ENCODE measurements at regions not wholly inside any gene's neighbourhood (a gene's known extent, or its start where the extent isn't known, plus 50 kb on each side); places are given as distances from the start of the nearest gene placed in this dataset.

DNA sequence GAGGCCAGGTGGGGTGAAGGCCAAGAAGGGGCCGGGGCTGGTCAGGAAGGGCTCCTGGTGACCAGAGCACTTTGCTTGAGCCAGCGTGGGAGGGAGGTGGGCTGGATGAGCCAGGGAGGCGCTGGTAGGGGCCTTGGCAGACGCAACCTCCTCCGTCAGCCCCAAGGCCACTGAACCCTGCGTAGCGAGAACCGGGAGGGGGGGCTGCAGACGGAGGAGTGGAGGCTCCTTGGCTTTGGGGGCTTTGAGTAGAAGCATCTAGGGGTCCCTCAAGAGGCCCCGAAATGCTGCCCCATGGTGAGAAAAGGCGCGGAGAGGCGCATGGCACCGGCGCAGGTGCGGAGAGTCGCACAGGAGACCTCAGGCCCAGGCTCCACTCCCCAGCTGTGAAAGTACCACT, 1888.0 kb upstream of the CDH9 start:
- Histone ChIP-seq H3K9me3 (no peaks in the 10 kb centered on the region), H3K36me3 (no peaks in the 10 kb centered on the region), H3K27ac (no peak overlapping the region), H3K4me3 (no peak overlapping the region), H3K27me3 (no peaks in the 10 kb centered on the region), H3K4me1 (no peaks in the 10 kb centered on the region)
- TF ChIP-seq, protein P1, sequence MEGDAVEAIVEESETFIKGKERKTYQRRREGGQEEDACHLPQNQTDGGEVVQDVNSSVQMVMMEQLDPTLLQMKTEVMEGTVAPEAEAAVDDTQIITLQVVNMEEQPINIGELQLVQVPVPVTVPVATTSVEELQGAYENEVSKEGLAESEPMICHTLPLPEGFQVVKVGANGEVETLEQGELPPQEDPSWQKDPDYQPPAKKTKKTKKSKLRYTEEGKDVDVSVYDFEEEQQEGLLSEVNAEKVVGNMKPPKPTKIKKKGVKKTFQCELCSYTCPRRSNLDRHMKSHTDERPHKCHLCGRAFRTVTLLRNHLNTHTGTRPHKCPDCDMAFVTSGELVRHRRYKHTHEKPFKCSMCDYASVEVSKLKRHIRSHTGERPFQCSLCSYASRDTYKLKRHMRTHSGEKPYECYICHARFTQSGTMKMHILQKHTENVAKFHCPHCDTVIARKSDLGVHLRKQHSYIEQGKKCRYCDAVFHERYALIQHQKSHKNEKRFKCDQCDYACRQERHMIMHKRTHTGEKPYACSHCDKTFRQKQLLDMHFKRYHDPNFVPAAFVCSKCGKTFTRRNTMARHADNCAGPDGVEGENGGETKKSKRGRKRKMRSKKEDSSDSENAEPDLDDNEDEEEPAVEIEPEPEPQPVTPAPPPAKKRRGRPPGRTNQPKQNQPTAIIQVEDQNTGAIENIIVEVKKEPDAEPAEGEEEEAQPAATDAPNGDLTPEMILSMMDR (IDR thresholded peaks at IDR 0.05), result no peak
- no peak for DNase-seq (ENCODE audit: low spot score)

DNA sequence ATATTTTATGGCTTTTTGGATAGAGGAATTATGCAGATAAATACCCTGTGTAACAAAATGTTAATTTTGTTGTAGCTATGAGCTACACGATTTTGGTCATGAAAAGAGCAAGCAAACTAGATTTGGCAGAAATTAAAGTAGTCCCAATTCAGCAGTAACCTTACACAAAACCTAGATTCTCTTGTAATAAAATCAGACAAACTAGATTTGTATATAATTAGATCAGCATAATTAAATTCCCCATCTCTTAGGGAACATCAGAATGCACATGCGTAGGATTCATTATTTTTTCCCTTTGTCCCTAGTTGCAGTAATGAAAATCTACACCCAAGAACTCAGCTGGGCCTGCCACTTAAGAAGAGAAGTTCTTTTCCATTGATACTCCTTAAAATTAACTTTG, 1879.2 kb upstream of the CDH9 start:
- no peak for DNase-seq (ENCODE audit: low spot score)
- no peaks in the 10 kb centered on the region for H3K9me3 ChIP-seq
- H3K4me1 ChIP-seq, result no peaks in the 10 kb centered on the region
- no peaks in the 10 kb centered on the region for H3K27me3 ChIP-seq
- H3K36me3 ChIP-seq, result no peaks in the 10 kb centered on the region
- H3K4me3 ChIP-seq, result no peak overlapping the region
- no peak overlapping the region for H3K27ac ChIP-seq
- TF ChIP-seq, protein P1 (IDR thresholded peaks at IDR 0.05), result no peak

DNA sequence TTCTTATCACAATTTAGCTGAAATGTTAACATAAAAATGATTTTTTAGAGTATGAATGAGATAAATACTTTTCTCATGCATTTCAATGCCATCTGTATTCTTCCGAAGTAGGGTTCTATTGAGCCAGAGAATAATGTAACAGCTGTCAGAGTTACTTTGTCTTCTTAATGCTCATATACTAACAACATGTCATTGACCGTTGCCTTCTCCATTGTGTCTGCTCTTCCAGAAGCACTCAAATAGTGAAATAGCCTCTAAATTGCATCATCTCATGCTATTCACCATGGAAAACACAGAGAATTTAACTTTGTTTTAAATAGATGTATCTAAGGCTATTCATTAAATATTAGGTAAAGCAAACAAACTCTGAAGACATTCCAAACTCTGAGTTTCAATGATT, 1875.9 kb upstream of the CDH9 start:
- H3K4me3 ChIP-seq, result no peak overlapping the region
- no peaks in the 10 kb centered on the region for H3K36me3 ChIP-seq
- H3K27ac ChIP-seq, result no peak overlapping the region
- no peaks in the 10 kb centered on the region for H3K27me3 ChIP-seq
- H3K4me1 ChIP-seq, result no peaks in the 10 kb centered on the region
- TF ChIP-seq, protein P1 (IDR thresholded peaks at IDR 0.05), result no peak
- no peaks in the 10 kb centered on the region for H3K9me3 ChIP-seq
- no peak for DNase-seq (ENCODE audit: low spot score)

DNA sequence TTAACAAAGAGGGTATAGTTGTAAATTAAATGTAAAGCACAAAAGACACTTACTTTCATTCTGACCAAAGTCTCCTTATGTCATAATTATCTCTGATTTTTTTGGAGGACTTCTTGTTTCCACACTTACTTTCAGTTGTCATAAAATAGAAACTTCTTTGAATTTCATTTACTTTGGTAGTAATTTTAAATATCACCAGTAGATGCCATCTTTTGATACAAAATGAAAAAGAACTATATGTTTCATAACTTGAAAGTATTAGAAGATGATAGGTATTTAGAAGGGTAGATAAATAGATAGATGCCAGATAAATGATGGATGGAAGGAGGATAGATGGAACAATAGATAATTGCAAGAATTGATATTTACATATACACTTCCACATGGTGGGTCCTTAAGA, 1865.3 kb upstream of the CDH9 start:
- Histone ChIP-seq H3K36me3 (no peaks in the 10 kb centered on the region), H3K27me3 (no peaks in the 10 kb centered on the region), H3K4me3 (no peak overlapping the region), H3K4me1 (no peaks in the 10 kb centered on the region), H3K9me3 (no peaks in the 10 kb centered on the region), H3K27ac (no peak overlapping the region)
- DNase-seq (ENCODE audit: low spot score), result no peak
- TF ChIP-seq, protein P1 (IDR thresholded peaks at IDR 0.05), result no peak

DNA sequence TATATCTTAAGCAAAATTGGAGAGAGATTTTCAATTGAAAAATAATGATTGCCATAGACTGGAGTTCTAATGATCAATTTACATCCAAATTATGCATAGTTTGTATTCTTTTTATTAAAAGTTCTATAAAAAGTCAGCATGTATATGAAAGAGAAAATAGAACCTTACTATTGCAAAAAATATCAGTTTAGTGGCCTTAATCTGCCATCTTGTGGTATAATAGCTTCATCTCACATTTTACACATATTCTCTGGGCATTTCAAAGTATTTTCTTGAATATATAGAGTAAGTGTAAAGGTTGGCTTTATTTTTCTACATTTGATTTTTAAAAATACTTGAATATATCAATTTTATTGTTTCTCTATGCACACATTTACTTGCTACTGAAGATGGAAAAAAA, 1858.6 kb upstream of the CDH9 start:
- Histone ChIP-seq H3K4me3 (no peak overlapping the region), H3K4me1 (no peaks in the 10 kb centered on the region), H3K27ac (no peak overlapping the region), H3K36me3 (no peaks in the 10 kb centered on the region), H3K27me3 (no peaks in the 10 kb centered on the region), H3K9me3 (peaks cover 0 to 7% of the 10 kb centered on the region in 2 donors)
- no peak for DNase-seq (ENCODE audit: low spot score)
- TF ChIP-seq, protein P1 (IDR thresholded peaks at IDR 0.05), result no peak

DNA sequence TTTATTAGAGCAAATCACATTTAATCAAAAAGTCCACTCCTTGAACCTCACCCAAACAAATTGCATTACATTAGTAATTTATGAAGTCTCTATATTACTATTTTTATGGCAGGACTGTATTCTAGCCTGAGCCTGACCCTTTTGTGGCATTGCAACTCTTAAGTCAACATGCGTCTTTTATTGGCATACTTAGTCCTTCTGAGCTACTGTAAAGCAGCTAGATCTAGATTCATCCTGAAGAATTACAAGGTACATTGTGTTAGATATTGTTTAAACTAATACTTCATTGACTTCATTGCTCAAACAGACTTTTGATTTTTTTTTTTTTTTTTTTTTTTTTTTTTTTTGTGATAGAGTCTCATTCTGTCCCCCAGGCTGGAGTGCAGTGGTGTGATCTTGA, 1842.5 kb upstream of the CDH9 start:
- TF ChIP-seq, protein P1 (IDR thresholded peaks at IDR 0.05), result no peak
- no peak for DNase-seq (ENCODE audit: low spot score)

More for the DNA sequence above, 1842.5 kb upstream of the CDH9 start:
- Histone ChIP-seq H3K27me3 (no peaks in the 10 kb centered on the region), H3K36me3 (no peaks in the 10 kb centered on the region), H3K9me3 (peaks cover 0 to 7% of the 10 kb centered on the region in 2 donors), H3K27ac (no peak overlapping the region), H3K4me1 (no peaks in the 10 kb centered on the region), H3K4me3 (no peak overlapping the region)
